ENCODE measurements at regions not wholly inside any gene's neighbourhood (a gene's known extent, or its start where the extent isn't known, plus 50 kb on each side); places are given as distances from the start of the nearest gene placed in this dataset.

- H3K27ac ChIP-seq (ENCODE audit: low read length), result no peak overlapping the region
- no peaks in the 10 kb centered on the region for H3K9me3 ChIP-seq (ENCODE audit: insufficient read depth, low read depth, low read length)
- no peak overlapping the region for H3K4me3 ChIP-seq (ENCODE audit: low read length)
- H3K9ac ChIP-seq (ENCODE audit: low read depth, low read length), result no peak overlapping the region
- H3K4me1 ChIP-seq (ENCODE audit: insufficient read depth, low read length), result no peaks in the 10 kb centered on the region
- H3K27me3 ChIP-seq (ENCODE audit: insufficient read depth, low read length), result no peaks in the 10 kb centered on the region
- no peaks in the 10 kb centered on the region for H3K36me3 ChIP-seq (ENCODE audit: insufficient read depth, low read depth, low read length)
These were observed 273.4 kb upstream of the SIX2 start for GRCh38 chr2:45282646-45283045.

GRCh38 chr2:45281311-45281710 is 272.1 kb upstream of the SIX2 start:
- Histone ChIP-seq H3K9ac (ENCODE audit: low read depth, low read length) (no peak overlapping the region), H3K27ac (ENCODE audit: low read length) (no peak overlapping the region), H3K27me3 (ENCODE audit: insufficient read depth, low read length) (no peaks in the 10 kb centered on the region), H3K36me3 (ENCODE audit: insufficient read depth, low read depth, low read length) (no peaks in the 10 kb centered on the region), H3K4me3 (ENCODE audit: low read length) (no peak overlapping the region), H3K4me1 (ENCODE audit: insufficient read depth, low read length) (no peaks in the 10 kb centered on the region), H3K9me3 (ENCODE audit: insufficient read depth, low read depth, low read length) (no peaks in the 10 kb centered on the region)

- no peaks in the 10 kb centered on the region for H3K9me3 ChIP-seq (ENCODE audit: insufficient read depth, low read depth, low read length)
- H3K27me3 ChIP-seq (ENCODE audit: insufficient read depth, low read length), result no peaks in the 10 kb centered on the region
- no peak overlapping the region for H3K9ac ChIP-seq (ENCODE audit: low read depth, low read length)
- no peak overlapping the region for H3K4me3 ChIP-seq (ENCODE audit: low read length)
- no peak overlapping the region for H3K27ac ChIP-seq (ENCODE audit: low read length)
- H3K36me3 ChIP-seq (ENCODE audit: insufficient read depth, low read depth, low read length), result no peaks in the 10 kb centered on the region
- H3K4me1 ChIP-seq (ENCODE audit: insufficient read depth, low read length), result peaks cover under 1% of the 10 kb centered on the region; the same call in 1 of the 2 replicates
These were observed 271.5 kb upstream of the SIX2 start for GRCh38 chr2:45280794-45281193.

- Histone ChIP-seq H3K4me1 (ENCODE audit: insufficient read depth, low read length) (peaks cover 4% of the 10 kb centered on the region; the same call in 1 of the 2 replicates), H3K9ac (ENCODE audit: low read depth, low read length) (no peak overlapping the region)
These were observed 270.1 kb upstream of the SIX2 start for GRCh38 chr2:45279356-45279755.

GRCh38 chr2:45278365-45279078 is 269.3 kb upstream of the SIX2 start:
- Histone ChIP-seq H3K4me1 (ENCODE audit: insufficient read depth, low read length) (peaks cover 10% of the 10 kb centered on the region; the same call in 1 of the 2 replicates), H3K4me3 (ENCODE audit: low read length) (no peak overlapping the region), H3K9ac (ENCODE audit: low read depth, low read length) (no peak overlapping the region), H3K9me3 (ENCODE audit: insufficient read depth, low read depth, low read length) (no peaks in the 10 kb centered on the region), H3K27ac (ENCODE audit: low read length) (no peak overlapping the region), H3K27me3 (ENCODE audit: insufficient read depth, low read length) (no peaks in the 10 kb centered on the region), H3K36me3 (ENCODE audit: insufficient read depth, low read depth, low read length) (no peaks in the 10 kb centered on the region)

More at GRCh38 chr2:45279356-45279755, 270.1 kb upstream of the SIX2 start:
- no peaks in the 10 kb centered on the region for H3K27me3 ChIP-seq (ENCODE audit: insufficient read depth, low read length)
- no peaks in the 10 kb centered on the region for H3K36me3 ChIP-seq (ENCODE audit: insufficient read depth, low read depth, low read length)
- no peak overlapping the region for H3K27ac ChIP-seq (ENCODE audit: low read length)
- H3K9me3 ChIP-seq (ENCODE audit: insufficient read depth, low read depth, low read length), result no peaks in the 10 kb centered on the region
- H3K4me3 ChIP-seq (ENCODE audit: low read length), result no peak overlapping the region

GRCh38 chr2:45276914-45277313 is 267.7 kb upstream of the SIX2 start:
- Histone ChIP-seq H3K27ac (ENCODE audit: low read length) (no peak overlapping the region), H3K27me3 (ENCODE audit: insufficient read depth, low read length) (no peaks in the 10 kb centered on the region), H3K4me1 (ENCODE audit: insufficient read depth, low read length) (peaks cover 14% of the 10 kb centered on the region; the same call in 1 of the 2 replicates), H3K9ac (ENCODE audit: low read depth, low read length) (no peak overlapping the region), H3K36me3 (ENCODE audit: insufficient read depth, low read depth, low read length) (no peaks in the 10 kb centered on the region), H3K9me3 (ENCODE audit: insufficient read depth, low read depth, low read length) (no peaks in the 10 kb centered on the region), H3K4me3 (ENCODE audit: low read length) (no peak overlapping the region)

- no peaks in the 10 kb centered on the region for H3K36me3 ChIP-seq (ENCODE audit: insufficient read depth, low read depth, low read length)
- no peak overlapping the region for H3K9ac ChIP-seq (ENCODE audit: low read depth, low read length)
- H3K4me3 ChIP-seq (ENCODE audit: low read length), result no peak overlapping the region
- H3K27ac ChIP-seq (ENCODE audit: low read length), result no peak overlapping the region
- no peaks in the 10 kb centered on the region for H3K27me3 ChIP-seq (ENCODE audit: insufficient read depth, low read length)
- H3K9me3 ChIP-seq (ENCODE audit: insufficient read depth, low read depth, low read length), result no peaks in the 10 kb centered on the region
- peaks cover 14% of the 10 kb centered on the region; the same call in 1 of the 2 replicates for H3K4me1 ChIP-seq (ENCODE audit: insufficient read depth, low read length)
These were observed 266.6 kb upstream of the SIX2 start for GRCh38 chr2:45275806-45276205.

- Histone ChIP-seq H3K4me3 (ENCODE audit: low read length) (no peak overlapping the region), H3K4me1 (ENCODE audit: insufficient read depth, low read length) (peaks cover 14% of the 10 kb centered on the region; the same call in 1 of the 2 replicates)
These were observed 266.1 kb upstream of the SIX2 start for GRCh38 chr2:45275242-45275805.

GRCh38 chr2:45274250-45274926 is 265.1 kb upstream of the SIX2 start:
- Histone ChIP-seq H3K9ac (ENCODE audit: low read depth, low read length) (no peak overlapping the region), H3K4me1 (ENCODE audit: insufficient read depth, low read length) (peaks cover 14% of the 10 kb centered on the region; the same call in 1 of the 2 replicates), H3K36me3 (ENCODE audit: insufficient read depth, low read depth, low read length) (no peaks in the 10 kb centered on the region), H3K27me3 (ENCODE audit: insufficient read depth, low read length) (no peaks in the 10 kb centered on the region), H3K4me3 (ENCODE audit: low read length) (no peak overlapping the region), H3K9me3 (ENCODE audit: insufficient read depth, low read depth, low read length) (no peaks in the 10 kb centered on the region), H3K27ac (ENCODE audit: low read length) (no peak overlapping the region)

More at GRCh38 chr2:45275242-45275805, 266.1 kb upstream of the SIX2 start:
- H3K27me3 ChIP-seq (ENCODE audit: insufficient read depth, low read length), result no peaks in the 10 kb centered on the region
- H3K9ac ChIP-seq (ENCODE audit: low read depth, low read length), result no peak overlapping the region
- H3K9me3 ChIP-seq (ENCODE audit: insufficient read depth, low read depth, low read length), result no peaks in the 10 kb centered on the region
- no peaks in the 10 kb centered on the region for H3K36me3 ChIP-seq (ENCODE audit: insufficient read depth, low read depth, low read length)
- no peak overlapping the region for H3K27ac ChIP-seq (ENCODE audit: low read length)

- Histone ChIP-seq H3K36me3 (ENCODE audit: insufficient read depth, low read depth, low read length) (no peaks in the 10 kb centered on the region), H3K9ac (ENCODE audit: low read depth, low read length) (no peak overlapping the region), H3K27me3 (ENCODE audit: insufficient read depth, low read length) (no peaks in the 10 kb centered on the region), H3K4me3 (ENCODE audit: low read length) (no peak overlapping the region), H3K9me3 (ENCODE audit: insufficient read depth, low read depth, low read length) (no peaks in the 10 kb centered on the region), H3K4me1 (ENCODE audit: insufficient read depth, low read length) (peaks cover 14% of the 10 kb centered on the region; the same call in 1 of the 2 replicates), H3K27ac (ENCODE audit: low read length) (no peak overlapping the region)
These were observed 264.4 kb upstream of the SIX2 start for GRCh38 chr2:45273412-45274249.

GRCh38 chr2:45272549-45273265 is 263.5 kb upstream of the SIX2 start:
- Histone ChIP-seq H3K9ac (ENCODE audit: low read depth, low read length) (no peak overlapping the region), H3K27ac (ENCODE audit: low read length) (no peak overlapping the region), H3K4me3 (ENCODE audit: low read length) (no peak overlapping the region), H3K36me3 (ENCODE audit: insufficient read depth, low read depth, low read length) (no peaks in the 10 kb centered on the region), H3K27me3 (ENCODE audit: insufficient read depth, low read length) (no peaks in the 10 kb centered on the region), H3K9me3 (ENCODE audit: insufficient read depth, low read depth, low read length) (no peaks in the 10 kb centered on the region), H3K4me1 (ENCODE audit: insufficient read depth, low read length) (peaks cover 14% of the 10 kb centered on the region; the same call in 1 of the 2 replicates)

Measured in iPS-20b (cell line).